Dedifferentiated amniotic fluid mesenchymal stem cell (primary cell): ENCODE measurements at regions not wholly inside any gene's neighbourhood (a gene's known extent, or its start where the extent isn't known, plus 50 kb on each side); places are given as distances from the start of the nearest gene placed in this dataset.

Experiments used
- DNase-seq: peaks from one replicate; pipeline ENCODE4 v3.0.0-alpha.2; 2016; ENCODE audit errors: extremely low spot score

GRCh38 chr14:61192989-61193388, 88.1 kb downstream of the TMEM30B start:
- DNase-seq = no peak

GRCh38 chr14:61191733-61192132, 89.4 kb downstream of the TMEM30B start:
- DNase-seq = no peak

GRCh38 chr14:61190341-61190740, 90.8 kb downstream of the TMEM30B start:
- no peak for DNase-seq

- DNase-seq = no peak
Measured at GRCh38 chr14:61188978-61189808, 91.9 kb downstream of the TMEM30B start.

- no peak for DNase-seq
Measured at GRCh38 chr14:61188196-61188595, 92.9 kb downstream of the TMEM30B start.

- no peak for DNase-seq
Measured at GRCh38 chr14:61187196-61187905, 93.8 kb downstream of the TMEM30B start.

- DNase-seq = no peak
Measured at GRCh38 chr14:61186341-61187195, 94.6 kb downstream of the TMEM30B start.

GRCh38 chr14:61185534-61185933, 95.6 kb downstream of the TMEM30B start:
- DNase-seq = no peak

- DNase-seq = no peak
Measured at GRCh38 chr14:61184112-61184511, 97.0 kb downstream of the TMEM30B start.

- no peak for DNase-seq
Measured at GRCh38 chr14:61183196-61183885, 97.8 kb downstream of the TMEM30B start.

GRCh38 chr14:61179796-61180398, 101.2 kb downstream of the TMEM30B start:
- no peak for DNase-seq

GRCh38 chr14:61179061-61179690, 102.0 kb downstream of the TMEM30B start:
- DNase-seq = no peak

GRCh38 chr14:61178226-61179060, 102.7 kb downstream of the TMEM30B start:
- DNase-seq = peak; percentile 86

- DNase-seq = no peak
Measured at GRCh38 chr14:61177279-61178225, 103.6 kb downstream of the TMEM30B start.

- DNase-seq = no peak
Measured at GRCh38 chr14:61176686-61177085, 104.5 kb downstream of the TMEM30B start.

- no peak for DNase-seq
Measured at GRCh38 chr14:61174987-61175386, 106.2 kb downstream of the TMEM30B start.

GRCh38 chr14:61174441-61174891, 106.7 kb downstream of the TMEM30B start:
- DNase-seq = no peak

GRCh38 chr14:61171727-61172126, 109.4 kb downstream of the TMEM30B start:
- DNase-seq = no peak

- no peak for DNase-seq
Measured at GRCh38 chr14:61168141-61168540, 113.0 kb downstream of the TMEM30B start.
